Breast epithelium (tissue), 3 donors: ENCODE measurements at regions not wholly inside any gene's neighbourhood (a gene's known extent, or its start where the extent isn't known, plus 50 kb on each side); places are given as distances from the start of the nearest gene placed in this dataset.

ENCODE experiments used
- CTCF ChIP-seq, 3 donors: fragments of 450-650 bp; IDR thresholded peaks; one replicate each; pipeline ENCODE4 v1.5.1; 2016 to 2017; ENCODE audit warnings: antibody characterized with exemption in 3 of 3, mild to moderate bottlenecking in 3 of 3, moderate library complexity in 3 of 3
- POLR2A ChIP-seq: fragments of 450-650 bp; IDR thresholded peaks from one replicate; pipeline ENCODE4 v1.6.1; 2016; ENCODE audit warnings: antibody characterized with exemption, mild to moderate bottlenecking, moderate library complexity

DNA sequence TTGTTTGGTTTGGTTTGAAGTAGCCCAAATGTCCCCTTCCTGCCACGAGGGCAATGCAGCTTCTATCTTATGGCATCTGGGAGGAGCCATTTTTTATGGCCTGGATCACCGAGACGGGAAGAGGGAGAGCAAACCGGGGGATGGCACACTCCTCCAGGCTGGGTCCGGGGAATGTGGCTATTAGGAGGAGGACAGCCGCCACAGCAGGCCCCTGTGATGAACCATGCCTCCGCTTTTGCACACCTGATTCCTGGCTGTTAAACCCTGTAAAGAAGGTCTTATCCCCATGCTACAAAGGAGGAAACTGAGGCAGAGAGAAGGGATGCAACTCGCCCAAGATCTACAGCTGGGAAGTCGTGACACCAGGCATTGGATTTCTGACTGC is 157.6 kb downstream of the OR4M2 start:
- no peak for TF ChIP-seq CTCF (IDR thresholded peaks at IDR 0.05)
- no peak for TF ChIP-seq POLR2A
